DMS 273 (cell line): ENCODE measurements at regions not wholly inside any gene's neighbourhood (a gene's known extent, or its start where the extent isn't known, plus 50 kb on each side); places are given as distances from the start of the nearest gene placed in this dataset.
"Not testable (repeated sequence)": the region's sequence is repeated elsewhere in the genome, so short reads cannot be mapped to it uniquely, and the experiment has no call there.

Experiments used
- DNase-seq: peaks from one replicate; lab custom pipeline; 2025; ENCODE audit not compliant: unreplicated experiment; lab: John Stamatoyannopoulos, UW

- DNase-seq, result no peak
Observed at GRCh38 chr4:120211408-120212015, 144.9 kb upstream of the MAD2L1 start.

GRCh38 chr4:120209706-120210105, 143.1 kb upstream of the MAD2L1 start:
- DNase-seq, result peak; percentile 0

DNA sequence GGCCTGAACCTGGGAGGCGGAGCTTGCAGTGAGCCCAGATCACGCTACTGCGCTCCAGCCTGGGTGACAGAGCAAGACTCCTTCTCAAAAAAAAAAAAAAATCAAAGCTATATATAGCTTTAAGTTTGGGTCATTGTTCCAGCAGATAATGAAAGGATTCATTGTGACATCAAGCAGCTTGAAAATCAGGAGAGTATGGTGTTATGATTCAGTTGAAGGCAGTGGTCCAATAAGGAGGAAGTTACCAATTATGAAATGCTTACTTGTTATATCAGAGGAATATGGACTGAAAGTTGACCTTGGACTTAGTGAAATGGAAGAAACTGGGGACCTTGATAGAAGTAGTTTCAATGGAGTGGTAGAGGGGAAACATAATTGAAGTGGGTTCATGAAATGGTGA, 140.4 kb upstream of the MAD2L1 start:
- no peak for DNase-seq

- DNase-seq, result no peak
Observed at GRCh38 chr4:120202222-120202621, 135.6 kb upstream of the MAD2L1 start.

GRCh38 chr4:120200573-120201110, 134.0 kb upstream of the MAD2L1 start:
- not testable (repeated sequence) for DNase-seq

GRCh38 chr4:120198411-120198810, 131.8 kb upstream of the MAD2L1 start:
- no peak for DNase-seq

DNA sequence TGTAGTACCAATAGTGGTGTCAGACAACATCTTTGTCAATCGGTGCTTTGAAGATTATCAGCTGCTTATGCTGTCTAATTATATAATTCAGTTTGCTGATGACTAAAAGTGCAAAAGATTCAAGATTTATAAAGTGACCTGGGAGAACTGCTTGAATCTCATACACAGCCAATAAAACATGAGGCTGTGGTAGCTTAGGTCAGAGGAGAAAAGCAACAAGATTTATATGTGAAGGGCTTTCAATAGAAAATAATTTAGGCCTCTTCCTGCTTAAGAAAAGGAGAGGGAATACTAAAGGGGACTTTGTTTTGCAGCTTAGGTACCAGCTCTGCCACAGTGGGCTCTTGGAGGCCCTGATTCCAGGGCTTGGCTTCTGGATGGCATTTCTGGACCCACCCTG, 111.0 kb upstream of the MAD2L1 start:
- no peak for DNase-seq

DNA sequence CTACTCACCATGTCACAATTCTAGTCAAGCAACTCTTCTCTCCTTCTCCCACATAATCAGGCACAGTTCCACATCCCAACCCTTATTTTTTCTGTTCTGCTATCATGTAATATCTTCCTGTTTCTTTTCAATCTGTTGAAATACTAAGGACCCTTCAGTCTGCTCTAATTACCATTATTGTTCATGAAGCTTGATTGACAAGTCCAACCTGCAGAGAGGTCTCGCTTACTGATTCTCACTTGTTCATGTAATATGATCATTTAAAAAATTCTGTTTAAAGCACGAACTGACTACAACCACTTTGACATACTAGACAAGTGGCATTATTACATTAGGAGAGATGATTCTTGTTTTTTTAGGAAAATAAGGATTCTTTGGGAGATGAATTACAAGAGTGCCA, 108.6 kb upstream of the MAD2L1 start:
- no peak for DNase-seq

DNA sequence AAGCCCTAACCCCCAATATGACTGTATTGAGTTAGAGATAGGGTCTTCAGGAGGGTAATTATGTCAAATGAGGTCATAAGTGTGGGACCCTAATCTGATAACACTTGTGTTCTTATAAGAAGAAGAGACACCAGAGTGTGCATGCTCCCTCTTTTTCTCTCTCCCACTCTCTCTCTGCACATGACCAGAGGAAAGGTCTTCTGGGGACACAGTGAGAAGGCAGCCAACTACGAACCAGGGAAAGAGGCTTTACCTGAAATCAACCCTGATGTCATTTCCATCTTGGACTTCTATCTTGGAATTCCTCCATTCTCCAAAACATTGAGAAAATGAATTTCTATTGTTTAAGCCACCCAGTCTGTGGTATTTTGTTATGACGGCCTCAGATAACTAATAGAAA, 97.2 kb upstream of the MAD2L1 start:
- no peak for DNase-seq

DNA sequence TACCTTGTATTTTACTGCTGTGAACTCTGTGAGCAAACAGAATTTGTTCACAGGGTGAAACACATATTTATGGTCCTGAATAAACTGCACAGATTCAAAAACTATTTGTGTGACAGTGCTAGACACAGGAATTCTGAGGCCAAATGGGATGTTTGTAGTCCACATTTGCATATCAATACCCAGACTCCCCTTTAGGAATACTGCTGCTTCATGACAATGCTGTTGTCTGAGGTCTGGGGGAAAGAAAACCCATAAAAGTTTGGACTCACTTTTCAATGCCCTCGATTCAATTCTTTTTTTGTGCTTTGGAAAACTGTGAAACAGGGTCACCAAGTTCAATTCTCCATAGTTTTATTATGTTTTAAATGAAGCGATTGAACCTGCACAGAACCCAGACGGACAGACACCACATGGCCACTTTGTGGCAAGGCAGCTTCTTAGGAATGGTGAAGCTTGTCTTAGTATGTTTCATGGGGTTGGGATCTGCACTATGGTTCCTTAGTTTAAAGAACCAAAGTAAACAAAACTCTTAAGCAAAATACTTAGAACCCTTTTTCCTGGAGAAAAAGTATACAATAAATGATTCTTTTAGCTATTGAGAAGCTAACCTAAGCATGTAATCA, 92.3 kb upstream of the MAD2L1 start:
- no peak for DNase-seq

DNA sequence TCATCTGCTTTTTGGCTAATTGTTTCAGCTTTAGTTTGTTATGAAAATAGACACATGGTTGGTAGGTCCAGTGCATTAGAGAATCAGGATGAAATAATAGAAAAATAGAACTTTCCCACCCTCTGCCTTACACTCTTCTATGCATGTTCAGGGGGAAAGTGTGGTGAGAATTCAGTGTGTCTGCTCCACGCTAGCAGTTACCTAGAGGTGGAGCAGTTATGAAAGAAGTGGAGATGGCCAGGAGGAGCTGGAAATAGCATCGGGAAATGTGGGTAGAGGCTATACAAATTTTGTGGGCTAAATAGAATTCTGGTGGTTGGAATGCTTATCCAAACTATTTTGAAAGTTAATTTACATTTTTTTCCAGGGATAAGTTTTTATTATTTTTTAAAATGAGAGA, 91.4 kb upstream of the MAD2L1 start:
- no peak for DNase-seq

- peak; percentile 70 for DNase-seq
Observed at GRCh38 chr4:120156120-120156718, 89.6 kb upstream of the MAD2L1 start.

DNA sequence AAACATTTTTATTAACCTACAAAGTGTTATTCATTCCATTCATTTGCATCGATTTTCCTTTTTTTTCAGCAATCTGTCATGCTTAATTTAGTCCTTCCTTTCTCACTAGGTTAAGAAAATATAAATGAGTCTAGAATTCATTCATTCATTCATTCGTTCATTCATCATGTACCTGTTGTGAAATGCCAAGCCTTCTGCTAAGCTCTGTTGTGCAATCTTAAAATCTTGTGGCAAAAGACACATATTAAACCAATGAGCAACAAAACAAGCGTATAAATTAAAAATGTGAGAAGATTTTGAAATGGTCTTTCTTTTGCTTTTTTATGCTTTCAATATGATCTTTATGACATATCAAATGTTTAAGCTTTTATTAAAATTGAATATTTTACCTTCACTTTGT, 88.6 kb upstream of the MAD2L1 start:
- no peak for DNase-seq

GRCh38 chr4:120144634-120145033, 78.0 kb upstream of the MAD2L1 start:
- no peak for DNase-seq

- DNase-seq, result no peak
Observed at GRCh38 chr4:120144041-120144440, 77.4 kb upstream of the MAD2L1 start.

- DNase-seq, result no peak
Observed at GRCh38 chr4:120139392-120139791, 72.7 kb upstream of the MAD2L1 start.

- no peak for DNase-seq
Observed at GRCh38 chr4:120132935-120133334, 66.3 kb upstream of the MAD2L1 start.

DNA sequence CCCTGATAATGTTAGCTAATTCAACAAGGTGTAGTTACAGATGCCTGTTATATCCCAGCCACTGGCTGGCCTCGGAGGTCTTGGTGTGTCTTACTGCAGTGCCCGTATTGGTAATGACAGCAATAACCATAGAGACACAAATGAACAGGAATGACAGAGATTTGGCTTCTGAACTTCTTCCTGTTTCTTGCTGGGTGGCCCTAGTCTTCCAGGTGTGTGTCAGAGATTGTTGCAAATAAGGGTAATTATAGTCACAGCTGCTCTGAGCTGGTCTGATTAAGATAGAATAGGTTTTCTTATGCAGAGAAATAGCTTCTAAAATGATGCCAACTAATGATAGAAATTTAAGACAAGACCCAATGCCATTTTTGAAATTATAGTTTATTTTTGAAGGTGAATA, 64.1 kb upstream of the MAD2L1 start:
- no peak for DNase-seq
